GM12891 (cell line): ENCODE measurements at regions not wholly inside any gene's neighbourhood (a gene's known extent, or its start where the extent isn't known, plus 50 kb on each side); places are given as distances from the start of the nearest gene placed in this dataset.

Source experiments
- POLR2A ChIP-seq: IDR thresholded peaks from 2 replicates; pipeline ENCODE4 v1.6.1; 2011; ENCODE audit warnings: low read depth, low read length, control low read depth
- POLR2AphosphoS5 ChIP-seq: IDR thresholded peaks from 2 replicates; pipeline ENCODE4 v1.6.1; 2011; ENCODE audit warnings: low read depth, low read length, control low read depth
- POU2F2 ChIP-seq: IDR thresholded peaks from 2 replicates; pipeline ENCODE4 v1.6.1; 2011; ENCODE audit warnings: low read depth, mild to moderate bottlenecking, control low read depth, low read length, moderate library complexity

DNA sequence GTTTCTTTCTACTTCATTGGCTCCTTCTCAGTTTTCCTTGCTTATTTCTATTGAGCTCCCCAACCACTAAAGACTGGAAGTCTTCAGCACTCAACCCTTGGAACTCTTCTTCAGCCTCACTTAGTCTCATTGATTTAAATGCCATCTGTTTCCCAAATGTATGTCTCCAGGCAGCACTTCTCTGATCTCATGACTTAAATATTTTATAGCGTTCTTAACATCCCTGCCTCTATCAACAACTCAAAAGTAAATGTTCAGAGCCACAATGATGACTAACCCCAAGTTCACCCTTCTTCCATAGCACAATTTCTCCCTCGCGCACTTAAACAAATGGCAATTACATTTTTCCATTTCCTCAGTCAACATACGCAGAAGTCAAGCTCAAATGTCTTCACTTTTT is 1393.3 kb downstream of the ARAP2 start:
- TF ChIP-seq POLR2A (no peak), POLR2AphosphoS5 (no peak), POU2F2 (no peak)
